NCI-H1048 (cell line): ENCODE measurements at regions not wholly inside any gene's neighbourhood (a gene's known extent, or its start where the extent isn't known, plus 50 kb on each side); places are given as distances from the start of the nearest gene placed in this dataset.

ENCODE experiments used
- DNase-seq: peaks from one replicate; lab custom pipeline; 2025; lab: John Stamatoyannopoulos, UW

DNA sequence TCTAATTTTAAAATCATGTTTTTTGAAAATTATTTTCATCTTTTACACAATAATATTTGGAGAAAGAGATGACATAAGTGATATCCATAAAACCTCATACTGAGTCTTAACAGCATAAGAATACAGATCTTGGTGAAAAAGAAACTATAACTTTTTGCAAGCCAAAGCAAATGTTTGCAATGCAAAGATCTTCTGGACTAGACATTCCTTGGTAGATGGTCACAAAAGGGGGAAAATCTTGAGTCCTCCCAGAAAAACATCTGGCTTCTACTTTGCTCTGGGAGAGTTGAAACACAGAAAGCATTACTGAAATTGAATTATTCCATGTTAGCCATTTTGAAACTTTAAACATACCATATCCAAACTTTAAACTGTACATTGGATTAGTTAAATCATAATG lies 308.2 kb downstream of the ANXA1 start:
- DNase-seq: no peak

- DNase-seq: no peak
Measured at GRCh38 chr9:73468716-73469115, 317.1 kb downstream of the ANXA1 start.

DNA sequence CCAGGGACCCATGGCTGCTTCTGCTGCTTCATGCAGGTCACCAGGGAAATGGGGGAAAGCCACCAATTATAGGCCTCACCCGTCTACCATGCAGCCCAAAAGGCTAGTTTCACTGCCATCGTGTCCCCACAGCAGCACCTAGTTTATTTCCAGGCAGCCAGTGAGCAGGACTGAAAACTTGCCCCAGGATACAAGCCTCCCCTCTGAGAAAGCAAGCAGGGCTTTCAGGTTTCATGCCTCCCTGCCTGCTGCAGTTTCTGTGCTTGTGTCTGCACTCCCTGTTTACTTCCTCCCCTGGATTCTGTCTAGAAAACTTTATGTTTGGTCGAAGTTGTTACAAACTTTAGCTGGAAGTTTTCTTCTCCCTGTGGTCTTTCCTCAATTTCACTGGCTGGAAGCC lies 319.1 kb downstream of the ANXA1 start:
- DNase-seq: no peak

GRCh38 chr9:73474002-73474600 lies 322.4 kb downstream of the ANXA1 start:
- DNase-seq: no peak

DNA sequence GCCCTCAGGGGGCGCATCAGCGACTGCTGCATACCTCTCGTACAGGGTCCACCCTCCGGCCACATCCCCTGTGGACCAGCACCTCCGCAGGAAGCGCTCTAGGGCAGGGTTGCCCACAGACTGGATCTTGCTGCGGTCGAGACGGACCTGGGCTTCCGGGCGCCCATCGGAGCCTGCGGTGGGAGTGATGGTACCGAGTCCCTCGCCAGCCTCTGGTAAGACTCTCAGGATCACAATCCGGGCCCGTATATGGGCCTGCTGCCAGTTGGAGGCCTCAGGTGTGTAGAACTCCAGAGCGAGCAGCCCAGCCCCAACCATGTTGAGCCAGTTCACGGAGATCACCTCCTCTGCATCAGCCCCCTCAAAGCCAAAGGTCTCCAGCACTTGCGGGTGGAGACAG lies 323.0 kb downstream of the ANXA1 start:
- DNase-seq: no peak

DNA sequence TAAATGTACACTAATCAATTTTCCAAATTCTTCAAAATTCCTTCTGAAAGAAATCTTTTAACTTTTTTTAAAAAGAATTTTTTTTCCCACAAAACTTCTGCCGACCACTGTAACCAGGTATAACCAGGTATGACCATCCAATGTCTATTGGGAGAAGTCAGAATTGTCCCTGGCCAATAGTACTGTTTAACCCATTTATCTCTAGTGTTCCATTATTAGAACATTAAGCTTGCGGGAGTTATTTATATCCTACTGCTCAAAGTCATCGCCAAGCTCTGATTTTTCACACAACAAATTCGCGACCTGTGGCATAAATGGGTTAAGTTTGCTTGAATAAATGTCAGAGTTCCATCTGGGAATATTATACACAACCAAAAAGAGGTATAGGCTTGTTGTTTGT lies 343.2 kb downstream of the ANXA1 start:
- no peak for DNase-seq

DNA sequence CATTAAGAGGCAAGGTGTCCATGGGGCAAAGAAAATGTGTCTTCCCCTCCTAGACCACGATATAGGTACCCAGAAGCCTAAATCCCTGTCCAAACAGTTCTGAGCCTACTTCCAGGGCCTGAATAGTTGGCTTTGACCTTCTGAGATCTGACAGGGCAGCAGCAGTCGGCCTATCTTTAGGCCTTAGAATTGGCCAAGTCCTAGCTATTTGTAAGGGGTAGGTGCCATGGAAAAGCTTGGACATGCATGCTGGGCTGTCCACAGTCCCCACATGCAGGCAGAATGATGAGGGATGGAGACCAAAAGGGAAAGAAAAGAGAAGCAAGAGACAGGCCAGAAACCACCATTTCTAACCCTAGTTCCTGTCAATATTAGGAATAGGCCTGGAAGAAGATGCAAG lies 346.1 kb downstream of the ANXA1 start:
- no peak for DNase-seq

- DNase-seq: no peak
Measured at GRCh38 chr9:73515216-73515615, 363.6 kb downstream of the ANXA1 start.

DNA sequence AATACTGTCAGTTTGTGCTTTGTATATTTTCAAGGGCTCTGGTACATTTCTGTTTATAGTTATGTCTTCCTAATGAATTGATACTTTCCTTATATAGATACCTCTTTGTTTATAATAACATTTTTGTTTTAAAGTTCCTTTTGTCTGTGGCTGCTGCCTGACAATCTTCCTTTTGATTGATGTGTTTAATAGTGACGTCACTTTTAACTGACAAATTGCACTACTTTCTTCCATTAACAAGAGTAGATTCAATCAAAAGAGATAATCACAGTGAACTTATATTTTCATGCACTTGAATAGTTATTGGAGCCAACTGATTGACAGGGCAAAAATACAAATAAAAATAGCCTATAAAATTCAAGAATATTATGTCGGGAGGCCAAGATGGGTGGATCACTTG lies 371.7 kb downstream of the ANXA1 start:
- no peak for DNase-seq

GRCh38 chr9:73525350-73525749 lies 373.7 kb downstream of the ANXA1 start:
- no peak for DNase-seq

- no peak for DNase-seq
Measured at GRCh38 chr9:73527521-73527920, 375.9 kb downstream of the ANXA1 start.

GRCh38 chr9:73528926-73529325 lies 377.3 kb downstream of the ANXA1 start:
- DNase-seq: no peak

- no peak for DNase-seq
Measured at GRCh38 chr9:73529666-73530065, 378.0 kb downstream of the ANXA1 start.

DNA sequence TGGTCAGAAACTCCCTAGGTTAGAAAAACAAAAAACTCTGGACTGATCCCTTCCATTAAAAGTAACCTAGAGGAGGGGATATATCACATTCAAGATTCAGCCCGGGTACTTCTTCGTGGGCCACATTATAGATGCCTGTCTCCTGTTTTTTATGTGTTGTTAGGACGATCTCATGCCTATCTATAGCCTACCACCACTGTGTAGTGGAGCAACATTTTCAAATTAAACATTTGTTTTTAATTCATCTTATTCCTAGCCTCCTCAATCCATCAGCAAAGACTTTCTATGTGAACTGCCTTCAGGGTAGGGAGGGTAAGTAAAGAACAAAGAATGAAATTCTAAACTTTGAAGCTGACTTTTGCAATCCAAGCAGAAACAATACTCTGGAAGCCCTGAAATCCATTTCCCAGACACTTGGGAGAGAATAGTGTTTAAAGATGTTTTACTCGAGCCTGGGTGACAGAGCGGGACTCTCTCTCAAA lies 379.4 kb downstream of the ANXA1 start:
- no peak for DNase-seq

- DNase-seq: no peak
Measured at GRCh38 chr9:73531658-73532057, 380.0 kb downstream of the ANXA1 start.

- DNase-seq: no peak
Measured at GRCh38 chr9:73532985-73533384, 381.3 kb downstream of the ANXA1 start.

GRCh38 chr9:73536403-73536802 lies 384.7 kb downstream of the ANXA1 start:
- DNase-seq: no peak

- DNase-seq: no peak
Measured at GRCh38 chr9:73537561-73537960, 385.9 kb downstream of the ANXA1 start.

DNA sequence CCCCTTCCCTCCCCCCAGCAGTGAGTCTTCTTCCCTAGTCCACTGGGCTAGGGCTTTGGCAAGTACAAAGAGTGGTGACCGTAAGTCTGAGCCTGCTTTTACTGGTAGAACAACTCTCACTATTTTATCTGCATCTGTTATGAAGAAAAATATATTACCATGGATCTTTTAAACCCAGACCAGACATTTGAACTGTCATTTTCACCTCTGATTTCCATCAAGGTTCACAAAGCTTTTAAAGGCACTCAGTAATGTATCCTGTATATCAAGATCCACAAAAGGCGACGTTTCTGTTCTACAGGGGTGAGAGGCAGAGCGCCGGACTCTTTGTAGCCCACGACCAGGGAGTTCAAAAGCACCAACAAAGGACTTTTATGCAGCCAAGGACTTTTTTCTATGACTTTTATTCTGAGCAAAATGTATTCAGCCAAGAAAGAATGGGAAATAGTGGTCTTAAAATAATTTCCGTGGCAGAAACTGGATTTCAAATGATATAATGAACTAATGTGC lies 388.3 kb downstream of the ANXA1 start:
- DNase-seq: no peak

DNA sequence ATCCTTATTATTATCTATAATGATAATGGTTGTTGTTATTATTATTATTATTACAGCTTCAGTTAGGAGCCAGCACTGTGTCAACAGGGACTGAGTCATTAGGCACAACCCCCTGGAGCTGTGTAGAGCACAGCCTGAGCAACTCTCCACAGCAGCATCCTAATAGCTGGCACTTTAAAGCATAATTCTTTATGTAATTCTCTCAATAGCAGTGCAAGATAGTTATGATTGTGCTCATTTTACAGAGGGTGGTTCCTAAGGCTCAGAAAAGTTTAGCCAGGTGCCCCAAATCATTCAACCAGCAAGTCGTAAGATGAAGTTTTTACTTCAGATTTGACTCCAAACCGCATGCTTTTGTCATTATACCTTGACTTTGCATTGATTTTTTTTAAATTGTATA lies 390.3 kb downstream of the ANXA1 start:
- no peak for DNase-seq

GRCh38 chr9:73543727-73544126 lies 392.1 kb downstream of the ANXA1 start:
- no peak for DNase-seq

DNA sequence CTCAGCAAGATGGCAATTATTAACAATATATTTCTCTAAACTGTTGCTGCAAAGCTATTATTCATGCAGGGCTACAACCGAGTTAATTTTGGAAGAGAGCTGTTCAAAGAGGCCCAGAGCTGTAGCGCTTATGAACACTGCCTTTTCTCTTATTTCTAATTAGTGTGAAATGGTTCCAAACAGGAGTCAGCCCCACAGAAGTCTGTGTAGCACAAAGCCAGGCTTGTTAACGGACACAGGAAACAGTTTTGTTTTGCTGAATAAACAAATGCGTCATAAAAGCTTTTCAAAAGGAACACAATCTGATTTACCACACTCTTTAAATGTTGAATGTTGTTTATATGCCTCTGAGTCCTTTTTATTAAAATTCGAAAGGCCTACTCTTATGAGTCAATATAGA lies 396.5 kb downstream of the ANXA1 start:
- DNase-seq: no peak

DNA sequence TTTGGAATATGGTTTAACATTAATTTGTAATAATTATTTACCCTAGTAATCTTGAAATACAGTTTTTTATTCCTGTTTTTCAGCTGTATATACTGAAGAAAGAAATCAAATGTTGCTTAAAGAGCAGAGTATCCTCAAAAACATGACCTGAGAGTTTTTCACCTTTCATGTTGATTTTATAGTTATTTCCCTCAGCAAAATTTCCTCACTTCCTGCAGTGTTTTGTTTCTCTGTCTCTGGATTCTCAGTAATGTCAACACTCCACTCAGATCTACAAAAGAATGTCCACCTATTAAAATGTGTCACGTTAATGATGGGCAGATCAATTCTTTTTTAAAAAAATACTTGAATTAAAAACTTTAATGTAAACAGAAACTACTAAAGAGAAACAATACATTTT lies 398.3 kb downstream of the ANXA1 start:
- DNase-seq: no peak

DNA sequence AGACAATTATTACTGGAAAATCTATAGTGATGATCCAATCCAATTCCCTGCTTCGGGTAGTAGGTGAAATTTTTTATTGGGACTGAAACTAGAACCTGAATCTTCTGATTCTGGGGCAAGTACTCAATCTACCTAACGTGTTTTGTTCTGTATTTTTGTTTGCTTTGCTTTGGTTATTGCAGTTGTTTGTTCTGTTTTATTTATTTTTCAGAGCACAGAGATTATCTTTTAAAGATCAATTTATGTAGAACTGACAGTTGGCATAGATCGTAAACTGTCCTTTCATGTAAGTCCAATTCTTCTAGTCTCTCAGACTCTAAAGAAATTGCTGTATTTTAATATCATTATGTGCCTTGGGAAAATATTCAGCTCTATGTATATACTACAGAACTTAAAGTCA lies 401.6 kb downstream of the ANXA1 start:
- DNase-seq: no peak
